ENCODE measurements at regions not wholly inside any gene's neighbourhood (a gene's known extent, or its start where the extent isn't known, plus 50 kb on each side); places are given as distances from the start of the nearest gene placed in this dataset.

- TF ChIP-seq CTCF (IDR thresholded peaks at IDR 0.05; ENCODE audit: insufficient read depth, low read depth, low read length): no peak
- no peak for DNase-seq (ENCODE audit: low read depth)
- no peak overlapping the region for H3K4me3 ChIP-seq (ENCODE audit: low read depth, low read length)
Observed at GRCh38 chr7:53794816-53795215, 747.4 kb upstream of the VSTM2A start.

- no peak for TF ChIP-seq CTCF (IDR thresholded peaks at IDR 0.05; ENCODE audit: insufficient read depth, low read depth, low read length)
- H3K4me3 ChIP-seq (ENCODE audit: low read depth, low read length): no peak overlapping the region
- DNase-seq (ENCODE audit: low read depth): peak; percentile 19
Observed at GRCh38 chr7:53800746-53801145, 741.4 kb upstream of the VSTM2A start.

- no peak for DNase-seq (ENCODE audit: low read depth)
- H3K4me3 ChIP-seq (ENCODE audit: low read depth, low read length): no peak overlapping the region
- TF ChIP-seq CTCF (IDR thresholded peaks at IDR 0.05; ENCODE audit: insufficient read depth, low read depth, low read length): no peak
Observed at GRCh38 chr7:53806119-53806518, 736.1 kb upstream of the VSTM2A start.

GRCh38 chr7:53811555-53812079 lies 730.6 kb upstream of the VSTM2A start:
- peak; percentile 81 for DNase-seq (ENCODE audit: low read depth)
- no peak for TF ChIP-seq CTCF (IDR thresholded peaks at IDR 0.05; ENCODE audit: insufficient read depth, low read depth, low read length)
- H3K4me3 ChIP-seq (ENCODE audit: low read depth, low read length): peak overlapping the region; percentile 63

GRCh38 chr7:53812135-53812534 lies 730.0 kb upstream of the VSTM2A start:
- no peak for TF ChIP-seq CTCF (IDR thresholded peaks at IDR 0.05; ENCODE audit: insufficient read depth, low read depth, low read length)
- peak; percentile 4 for DNase-seq (ENCODE audit: low read depth)
- peak overlapping the region; percentile 63 for H3K4me3 ChIP-seq (ENCODE audit: low read depth, low read length)

- H3K4me3 ChIP-seq (ENCODE audit: low read depth, low read length): no peak overlapping the region
- DNase-seq (ENCODE audit: low read depth): no peak
- no peak for TF ChIP-seq CTCF (IDR thresholded peaks at IDR 0.05; ENCODE audit: insufficient read depth, low read depth, low read length)
Observed at GRCh38 chr7:53835301-53835700, 706.9 kb upstream of the VSTM2A start.

- no peak for TF ChIP-seq CTCF (IDR thresholded peaks at IDR 0.05; ENCODE audit: insufficient read depth, low read depth, low read length)
- H3K4me3 ChIP-seq (ENCODE audit: low read depth, low read length): no peak overlapping the region
- DNase-seq (ENCODE audit: low read depth): no peak
Observed at GRCh38 chr7:53877688-53878087, 664.5 kb upstream of the VSTM2A start.
